Esophagus muscularis mucosa (tissue), 3 donors: ENCODE measurements at regions not wholly inside any gene's neighbourhood (a gene's known extent, or its start where the extent isn't known, plus 50 kb on each side); places are given as distances from the start of the nearest gene placed in this dataset.

ENCODE experiments used
- POLR2A ChIP-seq: fragments of 450-650 bp; IDR thresholded peaks from one replicate; pipeline ENCODE4 v1.6.1; 2017; ENCODE audit warnings: antibody characterized with exemption, moderate library complexity, mild to moderate bottlenecking, low read depth
- TF ChIP-seq, protein P1 (sequence below), 3 experiments: fragments of 200-600 bp in 2 of 3; fragments of 450-650 bp in 1 of 3; sonication (generic) in 2 of 3; IDR thresholded peaks; one replicate each; pipeline ENCODE4 v1.5.1; 2017 to 2019; ENCODE audit warnings: antibody characterized with exemption in 3 of 3, mild to moderate bottlenecking in 2 of 3, moderate library complexity in 1 of 3

- TF ChIP-seq POLR2A: no peak
- TF ChIP-seq, protein P1, sequence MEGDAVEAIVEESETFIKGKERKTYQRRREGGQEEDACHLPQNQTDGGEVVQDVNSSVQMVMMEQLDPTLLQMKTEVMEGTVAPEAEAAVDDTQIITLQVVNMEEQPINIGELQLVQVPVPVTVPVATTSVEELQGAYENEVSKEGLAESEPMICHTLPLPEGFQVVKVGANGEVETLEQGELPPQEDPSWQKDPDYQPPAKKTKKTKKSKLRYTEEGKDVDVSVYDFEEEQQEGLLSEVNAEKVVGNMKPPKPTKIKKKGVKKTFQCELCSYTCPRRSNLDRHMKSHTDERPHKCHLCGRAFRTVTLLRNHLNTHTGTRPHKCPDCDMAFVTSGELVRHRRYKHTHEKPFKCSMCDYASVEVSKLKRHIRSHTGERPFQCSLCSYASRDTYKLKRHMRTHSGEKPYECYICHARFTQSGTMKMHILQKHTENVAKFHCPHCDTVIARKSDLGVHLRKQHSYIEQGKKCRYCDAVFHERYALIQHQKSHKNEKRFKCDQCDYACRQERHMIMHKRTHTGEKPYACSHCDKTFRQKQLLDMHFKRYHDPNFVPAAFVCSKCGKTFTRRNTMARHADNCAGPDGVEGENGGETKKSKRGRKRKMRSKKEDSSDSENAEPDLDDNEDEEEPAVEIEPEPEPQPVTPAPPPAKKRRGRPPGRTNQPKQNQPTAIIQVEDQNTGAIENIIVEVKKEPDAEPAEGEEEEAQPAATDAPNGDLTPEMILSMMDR (IDR thresholded peaks at IDR 0.05): no peak
Observed at GRCh38 chr2:17136877-17137276, 381.4 kb downstream of the RAD51AP2 start.
